HUDEP-2 (cell line): ENCODE measurements at regions not wholly inside any gene's neighbourhood (a gene's known extent, or its start where the extent isn't known, plus 50 kb on each side); places are given as distances from the start of the nearest gene placed in this dataset.

ENCODE experiments used
- DNase-seq, 76 experiments: peaks; one replicate each; lab custom pipeline; 2025; ENCODE audit not compliant: unreplicated experiment in 76 of 76; lab: John Stamatoyannopoulos, UW

GRCh38 chr16:55954906-55955305 is 79.7 kb upstream of the CES5A start:
- DNase-seq = no peak

- DNase-seq = no peak
Measured at GRCh38 chr16:55949518-55949917, 74.3 kb upstream of the CES5A start.

- DNase-seq = no peak
Measured at GRCh38 chr16:55948230-55948629, 73.1 kb upstream of the CES5A start.

GRCh38 chr16:55947366-55947765 is 72.2 kb upstream of the CES5A start:
- DNase-seq = no peak

GRCh38 chr16:55944377-55944802 is 69.2 kb upstream of the CES5A start:
- peak in 33 of 76 experiments; percentile 0 to 48 (median 9) for DNase-seq

- no peak for DNase-seq
Measured at GRCh38 chr16:55943267-55943666, 68.1 kb upstream of the CES5A start.

GRCh38 chr16:55942821-55943220 is 67.6 kb upstream of the CES5A start:
- no peak for DNase-seq

GRCh38 chr16:55941552-55941951 is 66.4 kb upstream of the CES5A start:
- no peak for DNase-seq

GRCh38 chr16:55938126-55938525 is 63.0 kb upstream of the CES5A start:
- no peak for DNase-seq

- no peak for DNase-seq
Measured at GRCh38 chr16:55933038-55933437, 57.9 kb upstream of the CES5A start.

- DNase-seq = no peak
Measured at GRCh38 chr16:55930036-55930435, 54.9 kb upstream of the CES5A start.

GRCh38 chr16:55929181-55929580 is 54.0 kb upstream of the CES5A start:
- DNase-seq = no peak

- DNase-seq = no peak
Measured at GRCh38 chr16:55925242-55925641, 50.1 kb upstream of the CES5A start.
